ENCODE measurements at regions not wholly inside any gene's neighbourhood (a gene's known extent, or its start where the extent isn't known, plus 50 kb on each side); places are given as distances from the start of the nearest gene placed in this dataset.

DNA sequence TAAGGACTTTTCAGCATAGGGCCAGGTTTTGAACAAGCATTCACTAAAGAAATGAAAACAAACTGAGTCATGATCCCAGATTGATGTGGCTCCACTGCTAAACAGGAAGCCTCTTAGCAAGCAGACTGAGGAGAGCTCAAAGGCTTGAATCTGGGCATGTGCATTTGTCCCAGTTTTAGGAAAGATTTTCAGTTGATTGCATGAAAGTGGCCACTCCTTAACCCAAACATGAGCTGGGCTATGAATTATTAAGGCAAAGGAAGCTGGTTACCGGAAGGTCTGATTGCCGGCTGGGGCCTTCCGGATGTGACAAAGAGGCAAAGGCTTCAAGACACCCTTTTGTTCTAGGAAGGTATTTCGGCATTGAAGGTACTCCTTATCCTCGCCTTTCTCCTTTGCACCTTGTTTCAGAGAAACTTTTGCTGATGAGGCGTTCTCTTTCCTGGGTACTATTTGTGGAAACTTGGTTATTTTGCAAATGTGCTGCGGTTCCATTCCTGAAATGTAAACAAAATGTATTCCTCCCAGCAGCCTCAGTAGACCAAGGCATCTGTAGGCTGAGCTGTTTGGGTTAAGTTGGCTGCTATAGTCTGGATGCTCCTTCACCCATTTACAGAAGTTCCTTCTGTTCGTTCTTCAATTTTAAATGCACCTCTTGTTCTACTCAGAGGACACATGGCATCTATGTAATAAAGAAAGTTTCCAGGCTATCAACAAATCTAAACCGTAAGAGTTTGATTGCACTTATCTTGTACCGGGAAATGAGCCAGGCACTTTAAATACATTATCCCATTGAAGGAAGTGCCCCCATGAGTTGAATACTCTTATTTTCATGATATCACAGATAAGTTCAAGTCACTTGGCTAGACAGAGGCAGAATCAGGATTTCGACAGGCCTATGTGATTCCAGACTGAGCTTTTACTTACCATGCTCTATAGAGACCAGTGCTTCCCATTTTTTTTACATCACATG, 115.6 kb upstream of the METAP2 start:
- FAIRE-seq (no peak), DNase-seq (no peak)
- Histone ChIP-seq H3K4me3 (ENCODE audit: low read length in 3 of 3) (no peak overlapping the region), H3K27me3 (ENCODE audit: control insufficient read depth, insufficient read depth, low read length) (no peaks in the 10 kb centered on the region), H3K4me1 (ENCODE audit: control insufficient read depth in 2 of 3, insufficient read depth in 2 of 3, low read depth in 1 of 3, low read length in 3 of 3) (peaks cover 0 to 2% (median 0%) of the 10 kb centered on the region in 3 donors), H3K9ac (ENCODE audit: low read length in 3 of 3) (no peak overlapping the region), H3K36me3 (ENCODE audit: control insufficient read depth in 2 of 3, insufficient read depth in 3 of 3, low read length in 3 of 3) (no peaks in the 10 kb centered on the region), H3K9me3 (ENCODE audit: control insufficient read depth in 2 of 3, insufficient read depth in 1 of 3, low read length in 3 of 3) (no peaks in the 10 kb centered on the region), H3K27ac (ENCODE audit: low read depth in 2 of 2, low read length in 2 of 2) (no peak overlapping the region)
- no peak for TF ChIP-seq CTCF (IDR thresholded peaks at IDR 0.05; ENCODE audit: borderline replicate concordance, extremely low read depth, insufficient read depth)
- intact Hi-C loops (cut with DNase I): no loop called here

DNA sequence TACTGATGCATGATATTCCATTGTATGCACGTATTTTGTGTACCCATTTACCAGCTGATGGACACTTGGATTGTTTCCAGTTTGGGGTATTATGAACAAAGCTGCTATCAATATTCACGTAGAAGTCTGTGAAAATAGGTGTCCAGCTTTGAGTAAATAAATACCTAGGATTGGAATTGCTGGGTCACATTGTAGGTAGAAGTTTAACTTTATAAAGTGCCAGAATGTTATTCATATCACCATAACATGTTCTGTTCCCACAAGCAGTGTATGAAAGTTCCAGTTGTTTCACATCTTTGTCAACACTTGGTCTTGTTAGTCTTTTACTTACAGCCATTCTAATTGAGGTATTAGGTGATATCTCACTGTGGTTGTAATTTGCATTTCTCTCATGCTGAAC, 108.0 kb upstream of the METAP2 start:
- no peak for TF ChIP-seq CTCF (IDR thresholded peaks at IDR 0.05; ENCODE audit: borderline replicate concordance, extremely low read depth, insufficient read depth)
- Histone ChIP-seq H3K4me3 (ENCODE audit: low read length in 3 of 3) (no peak overlapping the region), H3K4me1 (ENCODE audit: control insufficient read depth in 2 of 3, insufficient read depth in 2 of 3, low read depth in 1 of 3, low read length in 3 of 3) (peaks cover 0 to 9% (median 0%) of the 10 kb centered on the region in 3 donors), H3K27ac (ENCODE audit: low read depth in 2 of 2, low read length in 2 of 2) (no peak overlapping the region), H3K9me3 (ENCODE audit: control insufficient read depth in 2 of 3, insufficient read depth in 1 of 3, low read length in 3 of 3) (no peaks in the 10 kb centered on the region), H3K9ac (ENCODE audit: low read length in 3 of 3) (no peak overlapping the region), H3K27me3 (ENCODE audit: control insufficient read depth, insufficient read depth, low read length) (no peaks in the 10 kb centered on the region), H3K36me3 (ENCODE audit: control insufficient read depth in 2 of 3, insufficient read depth in 3 of 3, low read length in 3 of 3) (no peaks in the 10 kb centered on the region)
- FAIRE-seq (peak; percentile 47), DNase-seq (no peak)
- intact Hi-C loops (cut with DNase I): no loop called here

GRCh38 chr12:95368931-95369330, 105.0 kb upstream of the METAP2 start:
- FAIRE-seq (no peak), DNase-seq (no peak)
- Histone ChIP-seq H3K4me3 (ENCODE audit: low read length in 3 of 3) (no peak overlapping the region), H3K9ac (ENCODE audit: low read length in 3 of 3) (no peak overlapping the region), H3K27ac (ENCODE audit: low read depth in 2 of 2, low read length in 2 of 2) (no peak overlapping the region), H3K9me3 (ENCODE audit: control insufficient read depth in 2 of 3, insufficient read depth in 1 of 3, low read length in 3 of 3) (no peaks in the 10 kb centered on the region), H3K27me3 (ENCODE audit: control insufficient read depth, insufficient read depth, low read length) (no peaks in the 10 kb centered on the region), H3K4me1 (ENCODE audit: control insufficient read depth in 2 of 3, insufficient read depth in 2 of 3, low read depth in 1 of 3, low read length in 3 of 3) (peaks cover 0 to 9% (median 0%) of the 10 kb centered on the region in 3 donors), H3K36me3 (ENCODE audit: control insufficient read depth in 2 of 3, insufficient read depth in 3 of 3, low read length in 3 of 3) (no peaks in the 10 kb centered on the region)
- intact Hi-C loops (cut with DNase I): no loop called here
- no peak for TF ChIP-seq CTCF (IDR thresholded peaks at IDR 0.05; ENCODE audit: borderline replicate concordance, extremely low read depth, insufficient read depth)

Data from kidney (tissue), 13 donors.